Right atrium auricular region (tissue), 2 donors: ENCODE measurements at regions not wholly inside any gene's neighbourhood (a gene's known extent, or its start where the extent isn't known, plus 50 kb on each side); places are given as distances from the start of the nearest gene placed in this dataset.

Experiments used
- DNase-seq: peaks from one replicate; pipeline ENCODE4 v3.0.0-alpha.2; 2019; ENCODE audit warnings: low spot score
- H3K27ac ChIP-seq, 2 donors: fragments of 200-600 bp; sonication (generic); 1 replicate in 1 of 2; 2 replicates in 1 of 2; pipeline ENCODE4 v1.5.1; 2016 to 2019
- H3K27me3 ChIP-seq, 2 donors: fragments of 200-600 bp; sonication (generic); one replicate each; pipeline versions ENCODE4 v1.5.1 to v1.6.0; 2017 to 2019
- H3K36me3 ChIP-seq: fragments of 200-600 bp; sonication (generic); one replicate; pipeline ENCODE4 v1.5.1; 2016
- H3K4me1 ChIP-seq, 2 donors: fragments of 200-600 bp; sonication (generic); one replicate each; pipeline versions ENCODE4 v1.5.1 to v1.6.0; 2017 to 2019
- H3K4me3 ChIP-seq, 2 donors: fragments of 200-600 bp; sonication (generic); 1 replicate in 1 of 2; 2 replicates in 1 of 2; pipeline ENCODE4 v1.5.1; 2017 to 2019; ENCODE audit warnings: mild to moderate bottlenecking in 1 of 2, moderate library complexity in 1 of 2
- H3K9me3 ChIP-seq, 2 donors: fragments of 200-600 bp; sonication (generic); one replicate each; pipeline ENCODE4 v1.5.1; 2019
- TF ChIP-seq, protein P1 (sequence below), 2 donors: fragments of 200-600 bp; sonication (generic); IDR thresholded peaks; one replicate each; pipeline ENCODE4 v1.5.1; 2019; ENCODE audit warnings: antibody characterized with exemption in 2 of 2

DNA sequence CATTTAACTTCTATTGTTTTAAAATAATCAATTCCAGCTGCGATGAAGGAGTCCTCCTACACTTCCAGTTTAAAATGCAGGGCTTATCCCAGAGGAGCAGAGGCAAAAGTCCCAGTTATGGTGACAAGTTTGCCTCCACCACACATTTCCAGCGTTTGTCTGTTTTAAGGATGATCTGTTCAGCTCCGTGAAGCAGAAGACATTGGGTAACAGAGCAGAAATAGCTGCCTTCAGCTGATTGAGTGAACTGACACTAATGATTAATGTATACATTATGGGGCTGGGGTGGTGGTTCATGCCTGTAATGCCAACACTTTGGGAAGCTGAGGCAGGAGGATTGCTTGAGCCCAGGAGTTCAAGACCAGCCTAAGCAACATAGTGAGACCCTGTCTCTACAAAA, 127.6 kb downstream of the HSD17B3 start:
- Histone ChIP-seq H3K27ac (no peak overlapping the region), H3K4me1 (no peaks in the 10 kb centered on the region), H3K4me3 (no peak overlapping the region), H3K27me3 (no peaks in the 10 kb centered on the region), H3K9me3 (no peaks in the 10 kb centered on the region), H3K36me3 (no peaks in the 10 kb centered on the region)
- DNase-seq: no peak
- TF ChIP-seq, protein P1, sequence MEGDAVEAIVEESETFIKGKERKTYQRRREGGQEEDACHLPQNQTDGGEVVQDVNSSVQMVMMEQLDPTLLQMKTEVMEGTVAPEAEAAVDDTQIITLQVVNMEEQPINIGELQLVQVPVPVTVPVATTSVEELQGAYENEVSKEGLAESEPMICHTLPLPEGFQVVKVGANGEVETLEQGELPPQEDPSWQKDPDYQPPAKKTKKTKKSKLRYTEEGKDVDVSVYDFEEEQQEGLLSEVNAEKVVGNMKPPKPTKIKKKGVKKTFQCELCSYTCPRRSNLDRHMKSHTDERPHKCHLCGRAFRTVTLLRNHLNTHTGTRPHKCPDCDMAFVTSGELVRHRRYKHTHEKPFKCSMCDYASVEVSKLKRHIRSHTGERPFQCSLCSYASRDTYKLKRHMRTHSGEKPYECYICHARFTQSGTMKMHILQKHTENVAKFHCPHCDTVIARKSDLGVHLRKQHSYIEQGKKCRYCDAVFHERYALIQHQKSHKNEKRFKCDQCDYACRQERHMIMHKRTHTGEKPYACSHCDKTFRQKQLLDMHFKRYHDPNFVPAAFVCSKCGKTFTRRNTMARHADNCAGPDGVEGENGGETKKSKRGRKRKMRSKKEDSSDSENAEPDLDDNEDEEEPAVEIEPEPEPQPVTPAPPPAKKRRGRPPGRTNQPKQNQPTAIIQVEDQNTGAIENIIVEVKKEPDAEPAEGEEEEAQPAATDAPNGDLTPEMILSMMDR (IDR thresholded peaks at IDR 0.05): no peak

DNA sequence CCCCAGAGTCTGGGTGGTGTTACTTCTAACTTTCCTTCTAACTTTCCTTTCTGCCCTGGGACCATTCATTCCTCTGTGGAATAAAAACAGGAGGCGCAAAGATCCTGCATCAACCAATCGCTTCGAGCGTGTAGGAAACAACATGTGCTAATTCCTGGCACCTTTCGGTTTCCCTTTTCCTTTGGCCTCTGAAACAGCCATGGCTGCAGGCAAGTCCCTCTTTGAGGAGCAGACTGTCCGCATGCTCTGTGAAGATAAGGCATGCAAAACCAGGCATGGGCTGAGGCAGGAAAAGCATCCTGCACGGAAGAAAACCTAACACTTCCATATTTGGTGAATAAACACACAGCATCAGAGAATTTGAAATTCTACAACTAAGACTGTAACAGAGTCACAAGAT, 128.3 kb downstream of the HSD17B3 start:
- H3K27me3 ChIP-seq: no peaks in the 10 kb centered on the region
- no peak overlapping the region for H3K27ac ChIP-seq
- H3K4me1 ChIP-seq: no peaks in the 10 kb centered on the region
- H3K9me3 ChIP-seq: no peaks in the 10 kb centered on the region
- no peak overlapping the region for H3K4me3 ChIP-seq
- TF ChIP-seq, protein P1 (IDR thresholded peaks at IDR 0.05): no peak
- H3K36me3 ChIP-seq: no peaks in the 10 kb centered on the region
- no peak for DNase-seq

DNA sequence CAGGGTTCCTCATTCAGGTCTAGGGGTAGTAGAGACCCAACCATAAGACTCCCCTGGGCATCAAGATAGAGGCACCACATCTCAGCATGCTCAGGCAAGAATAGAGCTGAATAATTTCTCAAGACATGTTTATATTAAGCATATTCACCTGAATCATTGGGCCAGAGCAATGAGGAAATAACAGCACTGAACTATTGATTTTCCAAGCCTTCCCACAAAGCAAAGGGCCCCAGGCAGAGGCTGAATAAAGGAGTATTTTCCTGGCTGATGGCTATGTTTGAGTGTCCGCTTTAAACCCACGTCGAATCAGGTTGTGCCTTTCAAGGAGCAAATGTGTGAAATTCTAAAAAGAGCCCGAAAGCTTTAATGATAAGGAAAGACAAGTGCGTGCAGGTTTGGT, 129.2 kb downstream of the HSD17B3 start:
- no peaks in the 10 kb centered on the region for H3K9me3 ChIP-seq
- H3K27ac ChIP-seq: no peak overlapping the region
- no peaks in the 10 kb centered on the region for H3K27me3 ChIP-seq
- DNase-seq: no peak
- no peaks in the 10 kb centered on the region for H3K4me1 ChIP-seq
- no peaks in the 10 kb centered on the region for H3K36me3 ChIP-seq
- H3K4me3 ChIP-seq: no peak overlapping the region
- TF ChIP-seq, protein P1 (IDR thresholded peaks at IDR 0.05): no peak

DNA sequence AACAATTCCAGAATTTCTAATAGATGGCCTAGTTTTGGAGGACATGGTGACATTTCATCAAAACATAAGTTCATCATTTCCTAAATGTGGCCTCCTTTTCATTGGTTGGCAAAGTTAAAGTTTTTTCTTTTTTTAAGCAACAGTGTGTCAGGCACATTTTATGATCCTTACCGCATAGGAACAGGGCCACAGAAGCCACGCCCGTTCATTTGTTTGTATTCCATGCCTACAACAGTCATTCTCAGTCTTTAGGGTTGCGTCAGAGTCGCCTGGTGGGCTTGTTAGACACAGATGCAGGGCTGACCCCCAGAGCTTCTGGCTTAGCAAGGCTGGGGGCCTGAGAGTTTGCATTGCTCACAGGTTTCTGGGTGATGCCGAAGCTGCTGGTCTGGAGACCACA, 130.2 kb downstream of the HSD17B3 start:
- H3K27ac ChIP-seq: no peak overlapping the region
- no peak for DNase-seq
- H3K27me3 ChIP-seq: no peaks in the 10 kb centered on the region
- no peaks in the 10 kb centered on the region for H3K4me1 ChIP-seq
- no peaks in the 10 kb centered on the region for H3K9me3 ChIP-seq
- no peaks in the 10 kb centered on the region for H3K36me3 ChIP-seq
- TF ChIP-seq, protein P1 (IDR thresholded peaks at IDR 0.05): no peak
- no peak overlapping the region for H3K4me3 ChIP-seq

DNA sequence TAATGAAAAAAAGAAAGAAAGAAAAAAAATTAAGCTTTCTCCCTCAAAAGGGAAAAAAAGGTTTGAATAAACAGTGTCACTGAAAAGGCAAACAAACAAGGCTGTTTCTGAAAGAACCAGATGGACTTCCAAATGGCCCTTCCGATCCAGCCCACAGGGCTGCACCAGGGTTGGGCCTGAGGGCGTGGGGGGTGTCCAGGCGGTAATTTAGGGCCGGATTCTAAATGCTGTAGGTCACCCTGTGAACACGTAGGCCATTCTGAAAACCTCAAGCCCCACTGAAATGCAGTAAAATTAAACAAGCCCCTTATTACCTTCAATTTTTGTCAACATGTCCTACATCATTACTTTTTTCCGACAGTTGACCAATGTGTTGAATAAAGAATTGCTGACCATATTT, 132.1 kb downstream of the HSD17B3 start:
- no peaks in the 10 kb centered on the region for H3K9me3 ChIP-seq
- no peaks in the 10 kb centered on the region for H3K36me3 ChIP-seq
- no peak overlapping the region for H3K27ac ChIP-seq
- H3K4me1 ChIP-seq: no peaks in the 10 kb centered on the region
- no peak overlapping the region for H3K4me3 ChIP-seq
- TF ChIP-seq, protein P1 (IDR thresholded peaks at IDR 0.05): no peak
- DNase-seq: no peak
- H3K27me3 ChIP-seq: no peaks in the 10 kb centered on the region

DNA sequence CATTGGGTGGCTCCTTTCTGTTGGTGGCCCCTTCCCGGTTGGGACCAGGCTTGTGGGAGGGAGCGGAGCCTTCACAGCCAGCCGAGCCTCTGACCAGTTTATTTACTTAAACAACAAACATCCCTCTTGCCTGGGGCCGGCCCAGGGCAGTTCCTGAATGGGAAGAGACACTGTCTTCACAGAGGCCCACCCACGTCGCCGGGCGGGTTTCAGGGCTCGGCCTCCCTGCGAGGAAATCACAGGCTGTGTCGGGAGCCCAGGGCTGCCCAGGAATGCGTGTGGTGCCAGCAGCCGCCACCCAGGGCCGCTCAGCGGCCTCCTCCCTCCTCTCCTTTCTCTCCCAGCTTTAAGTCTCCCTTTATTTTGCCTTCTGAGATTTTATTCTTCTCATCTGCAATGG, 132.5 kb downstream of the HSD17B3 start:
- H3K4me1 ChIP-seq: no peaks in the 10 kb centered on the region
- no peak overlapping the region for H3K4me3 ChIP-seq
- no peaks in the 10 kb centered on the region for H3K9me3 ChIP-seq
- TF ChIP-seq, protein P1 (IDR thresholded peaks at IDR 0.05): no peak
- H3K27ac ChIP-seq: no peak overlapping the region
- no peak for DNase-seq
- no peaks in the 10 kb centered on the region for H3K36me3 ChIP-seq
- no peaks in the 10 kb centered on the region for H3K27me3 ChIP-seq
